ENCODE measurements at regions not wholly inside any gene's neighbourhood (a gene's known extent, or its start where the extent isn't known, plus 50 kb on each side); places are given as distances from the start of the nearest gene placed in this dataset.
"Not testable (repeated sequence)": the region's sequence is repeated elsewhere in the genome, so short reads cannot be mapped to it uniquely, and the experiment has no call there.

DNA sequence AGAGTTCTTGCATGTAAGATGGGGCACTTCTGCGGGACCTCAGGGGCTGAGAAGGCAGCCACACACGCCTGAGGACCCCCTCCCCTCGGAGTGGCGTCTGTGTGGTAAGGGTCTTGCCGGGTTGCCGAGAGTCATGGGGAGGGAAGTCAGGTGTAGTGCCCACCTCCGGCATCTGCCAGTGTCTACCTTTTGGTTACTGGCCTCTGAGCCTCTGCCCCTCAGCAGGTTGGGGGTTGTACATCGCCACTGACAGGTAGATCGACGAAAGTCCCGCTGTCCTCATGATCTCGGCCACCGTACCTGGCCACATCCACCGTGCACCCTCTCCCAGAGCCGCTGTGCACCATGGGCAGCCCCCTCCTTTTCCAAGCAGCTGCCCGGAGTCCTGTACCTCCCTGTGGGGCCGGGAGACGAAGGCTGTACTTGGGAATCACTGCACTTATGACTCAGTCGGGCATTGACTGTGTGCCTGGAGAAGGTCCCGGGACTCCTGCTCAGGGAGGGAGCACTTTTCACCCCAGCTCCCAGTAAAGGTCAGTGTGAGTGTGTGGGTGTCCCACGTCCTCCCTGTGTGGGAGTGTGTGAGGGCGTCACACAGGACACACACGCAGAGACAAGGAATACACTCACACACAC lies 332.4 kb upstream of the MYT1L start:
- FAIRE-seq (no peak), DNase-seq (ENCODE audit: low spot score in 2 of 2) (no peak)

DNA sequence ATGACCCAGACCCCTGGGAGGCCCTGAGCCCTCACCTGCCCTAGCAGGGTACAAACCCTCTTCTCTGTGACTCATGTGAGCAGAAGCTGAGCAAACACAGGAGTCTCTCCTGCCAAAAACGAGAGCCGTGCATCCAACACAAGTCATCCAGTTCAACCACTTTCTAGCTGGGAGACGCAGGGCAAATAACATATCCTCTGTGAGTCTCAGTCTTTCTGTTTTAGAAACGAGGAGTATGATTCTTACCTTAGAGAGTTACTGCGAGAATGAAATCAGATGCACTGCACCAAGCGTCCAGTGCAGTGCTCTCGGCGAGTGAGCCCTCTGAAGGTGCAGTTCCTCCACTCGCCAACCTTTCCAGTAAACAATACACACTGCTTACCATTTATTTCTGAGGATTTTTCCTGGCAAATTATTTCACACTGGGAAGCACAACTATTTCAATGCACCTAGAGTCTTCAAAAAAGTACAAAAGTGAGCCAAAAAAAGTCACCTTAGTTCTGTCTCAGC lies 331.8 kb upstream of the MYT1L start:
- FAIRE-seq, result no peak
- no peak for DNase-seq (ENCODE audit: low spot score in 2 of 2)

DNA sequence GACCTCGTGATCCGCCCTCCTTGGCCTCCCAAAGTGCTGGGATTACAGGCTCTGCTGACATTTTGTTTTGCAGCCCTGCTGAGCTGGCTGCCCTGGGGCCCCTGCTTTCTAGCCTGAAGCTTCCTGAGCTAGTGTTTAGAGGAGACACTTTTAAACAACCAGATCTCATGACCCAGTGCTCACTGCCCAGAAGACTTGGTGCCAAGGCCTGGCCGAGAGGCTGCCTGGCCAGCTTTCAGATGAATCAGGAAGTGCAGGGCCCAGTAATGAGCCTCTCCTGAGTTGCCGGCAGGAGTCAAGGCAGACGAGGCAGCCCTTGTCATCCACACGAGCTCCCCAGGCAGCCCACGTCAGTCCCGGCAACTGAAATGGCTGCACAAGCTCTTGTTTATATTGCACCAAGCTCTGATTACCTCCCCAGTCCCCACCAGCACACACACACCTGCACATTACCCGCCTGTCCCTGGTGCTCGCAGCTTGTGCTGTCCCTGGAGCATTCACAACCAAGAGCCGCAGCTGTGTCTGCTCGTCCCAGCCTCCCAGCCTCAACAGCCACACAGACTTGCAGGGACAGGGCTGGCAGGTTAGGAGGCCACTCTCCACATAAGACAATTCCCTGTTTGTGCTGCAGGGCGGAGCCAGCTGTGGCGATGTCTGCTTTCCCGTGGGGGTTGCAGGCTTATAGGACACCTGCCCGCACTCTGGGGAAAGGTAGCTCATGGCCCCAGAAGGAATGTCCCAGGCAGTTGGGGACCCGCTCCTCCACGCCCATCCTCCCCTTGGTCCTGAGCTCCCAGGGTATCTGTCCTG lies 331.2 kb upstream of the MYT1L start:
- no peak for DNase-seq (ENCODE audit: low spot score in 2 of 2)
- no peak for FAIRE-seq

DNA sequence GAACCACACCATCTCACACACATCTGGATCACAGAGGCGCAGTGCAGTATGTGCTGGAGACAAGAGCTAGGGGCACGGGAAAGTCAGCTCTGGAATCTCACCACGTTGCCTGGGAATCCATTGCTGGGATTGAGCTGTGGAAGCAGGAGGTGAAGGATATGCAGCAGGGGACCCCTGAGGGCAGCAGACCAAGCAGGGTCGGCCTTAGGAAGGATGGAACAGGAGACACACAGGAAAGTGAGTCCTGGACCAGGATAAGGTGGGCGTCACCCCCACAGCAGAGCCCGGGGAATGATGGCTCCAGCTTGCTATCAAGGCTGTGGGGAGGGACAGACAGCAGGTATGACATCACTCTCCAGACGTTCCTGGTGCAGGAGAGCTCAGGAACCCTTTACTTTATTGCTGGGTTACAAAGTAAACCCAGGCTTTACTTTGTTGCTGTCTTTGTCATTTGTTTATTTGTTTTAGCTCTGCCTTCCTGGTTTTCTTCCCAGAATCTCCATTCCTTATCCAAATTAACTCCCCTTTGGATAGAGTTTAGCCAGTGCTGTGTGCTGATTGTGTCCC lies 329.8 kb upstream of the MYT1L start:
- FAIRE-seq (no peak), DNase-seq (ENCODE audit: low spot score in 2 of 2) (no peak)

DNA sequence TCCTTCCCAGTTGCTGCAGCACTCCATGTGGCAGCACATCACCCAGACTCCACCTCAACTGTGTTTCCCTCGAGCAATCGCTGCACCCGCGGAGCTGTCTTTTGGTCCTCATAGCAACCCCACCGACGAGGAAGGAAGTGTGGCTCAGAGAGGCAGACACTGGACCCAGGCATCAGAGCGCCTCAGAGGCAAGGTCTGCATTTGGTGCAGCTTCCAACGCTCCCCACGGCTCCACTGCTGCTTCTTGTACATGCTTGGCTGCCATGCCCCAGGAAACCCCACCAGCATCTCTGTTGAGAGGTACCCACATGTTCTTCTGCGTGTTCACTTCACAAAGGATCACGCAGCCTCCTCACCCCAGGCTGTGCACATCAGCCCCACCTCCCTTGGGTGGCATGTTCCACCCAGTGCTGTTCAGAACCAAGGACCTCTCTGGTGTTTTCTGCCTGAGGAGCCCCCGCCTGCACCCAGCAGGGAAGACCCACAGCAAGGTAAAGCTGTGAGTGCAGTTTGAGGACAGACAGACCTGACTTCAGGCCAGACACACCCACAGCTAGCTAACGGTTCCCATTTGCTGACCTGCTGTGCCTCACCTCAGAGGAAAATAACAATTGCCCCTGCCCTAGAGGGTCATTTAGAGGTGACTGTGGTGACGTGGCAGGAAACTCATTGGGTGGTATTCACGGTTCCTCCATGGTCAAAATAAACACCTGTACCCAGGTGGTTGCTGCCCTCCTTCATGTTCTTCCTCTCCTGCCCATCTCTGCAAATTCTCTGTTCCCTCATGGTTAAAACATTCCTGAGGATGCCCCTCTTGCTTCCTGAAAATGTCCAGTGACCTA lies 326.3 kb upstream of the MYT1L start:
- DNase-seq (ENCODE audit: low spot score in 2 of 2) (no peak), FAIRE-seq (no peak)

DNA sequence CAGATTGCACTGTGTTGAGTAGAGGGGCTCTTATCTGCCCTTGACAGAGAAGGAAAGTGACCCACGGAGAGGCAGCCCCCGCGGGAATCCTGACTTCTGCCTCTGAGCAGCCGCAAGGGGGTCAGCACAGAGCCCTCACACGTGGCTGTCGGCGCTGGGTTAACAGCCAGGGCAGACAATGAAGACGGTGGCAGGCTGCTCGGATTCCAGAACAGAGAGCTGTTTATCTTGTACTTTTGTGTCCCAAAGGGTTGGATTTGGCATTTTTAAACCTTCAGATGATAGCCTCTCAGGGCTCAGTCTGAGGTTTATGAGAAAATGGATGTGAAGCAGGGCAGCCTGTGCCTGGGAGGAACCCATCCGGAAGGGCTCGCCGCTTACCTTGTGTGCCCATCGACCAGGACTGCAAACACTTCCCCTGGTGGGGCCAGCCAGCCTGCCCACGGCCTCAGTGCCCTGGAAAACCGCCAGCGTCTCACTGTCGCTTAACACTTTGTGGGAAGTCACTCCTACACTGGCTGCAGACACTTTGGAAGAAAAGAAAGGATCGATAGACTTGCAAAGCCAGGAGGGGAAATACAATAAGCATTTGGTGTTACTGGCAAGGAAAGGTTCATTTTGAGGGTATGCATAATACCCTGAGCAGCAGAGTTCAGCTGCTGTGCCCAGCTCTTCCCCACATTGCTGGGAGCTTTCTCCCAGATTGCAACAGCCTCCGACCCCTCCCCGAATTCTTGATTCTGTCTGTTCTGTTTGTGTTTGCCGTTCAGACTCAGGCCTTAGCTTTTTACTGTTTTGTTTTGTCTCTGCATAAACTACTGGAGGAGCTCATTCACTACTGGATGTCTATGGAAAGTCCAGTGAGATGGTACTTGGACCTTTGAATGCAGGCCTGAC lies 325.3 kb upstream of the MYT1L start:
- FAIRE-seq (no peak), DNase-seq (ENCODE audit: low spot score in 2 of 2) (no peak)

DNA sequence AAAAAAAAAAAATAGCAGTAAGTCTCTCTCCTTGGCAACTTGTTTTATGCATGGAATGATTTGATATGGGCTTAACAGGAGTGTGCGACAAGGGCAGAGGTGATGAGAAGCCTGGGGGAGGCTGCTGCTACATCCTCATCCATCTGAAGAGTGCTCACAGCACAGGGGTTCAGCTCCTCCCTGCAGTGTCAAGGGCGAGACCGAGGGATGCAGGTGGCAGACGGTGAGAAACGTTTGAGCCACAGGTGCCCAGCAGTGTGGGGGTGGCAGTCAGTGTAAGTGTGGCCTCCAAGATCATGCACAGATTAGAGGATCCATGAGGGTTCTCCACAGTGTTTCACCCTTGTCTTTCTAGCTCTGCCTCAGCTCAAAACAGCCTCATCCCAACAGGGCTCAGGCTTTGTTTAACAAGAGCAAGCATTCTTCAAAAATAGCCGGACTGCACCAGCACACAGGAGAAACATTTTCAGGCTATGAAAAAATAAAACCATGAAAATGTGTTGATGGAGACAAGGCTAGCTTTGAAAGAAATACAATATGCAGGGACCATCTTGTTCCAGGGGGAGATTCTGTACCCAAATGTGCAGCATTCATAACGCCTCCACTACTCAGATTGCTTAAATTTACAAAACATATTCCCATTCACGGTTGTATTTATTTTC lies 324.5 kb upstream of the MYT1L start:
- DNase-seq (ENCODE audit: low spot score in 2 of 2) (no peak), FAIRE-seq (no peak)

DNA sequence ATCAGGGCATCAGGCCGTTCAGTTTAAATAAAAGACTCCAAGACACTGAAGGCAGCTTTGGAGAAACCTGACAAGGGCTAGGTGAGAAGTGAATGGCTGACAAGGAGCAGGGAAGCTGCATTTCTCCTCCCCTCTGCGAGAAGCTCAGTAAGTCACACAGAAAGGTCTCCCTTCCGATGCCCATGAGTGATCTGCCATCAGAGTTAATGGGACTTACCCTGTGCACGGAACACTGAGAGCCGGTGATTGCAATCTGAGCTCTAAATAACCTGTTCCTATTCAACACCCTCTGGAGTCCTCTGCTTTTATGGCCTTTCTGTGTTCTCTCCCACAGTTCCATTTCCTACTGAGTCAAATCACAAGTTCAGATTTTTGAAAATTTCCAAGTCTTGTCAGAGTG lies 322.2 kb upstream of the MYT1L start:
- no peak for FAIRE-seq
- DNase-seq (ENCODE audit: low spot score in 2 of 2), result no peak

DNA sequence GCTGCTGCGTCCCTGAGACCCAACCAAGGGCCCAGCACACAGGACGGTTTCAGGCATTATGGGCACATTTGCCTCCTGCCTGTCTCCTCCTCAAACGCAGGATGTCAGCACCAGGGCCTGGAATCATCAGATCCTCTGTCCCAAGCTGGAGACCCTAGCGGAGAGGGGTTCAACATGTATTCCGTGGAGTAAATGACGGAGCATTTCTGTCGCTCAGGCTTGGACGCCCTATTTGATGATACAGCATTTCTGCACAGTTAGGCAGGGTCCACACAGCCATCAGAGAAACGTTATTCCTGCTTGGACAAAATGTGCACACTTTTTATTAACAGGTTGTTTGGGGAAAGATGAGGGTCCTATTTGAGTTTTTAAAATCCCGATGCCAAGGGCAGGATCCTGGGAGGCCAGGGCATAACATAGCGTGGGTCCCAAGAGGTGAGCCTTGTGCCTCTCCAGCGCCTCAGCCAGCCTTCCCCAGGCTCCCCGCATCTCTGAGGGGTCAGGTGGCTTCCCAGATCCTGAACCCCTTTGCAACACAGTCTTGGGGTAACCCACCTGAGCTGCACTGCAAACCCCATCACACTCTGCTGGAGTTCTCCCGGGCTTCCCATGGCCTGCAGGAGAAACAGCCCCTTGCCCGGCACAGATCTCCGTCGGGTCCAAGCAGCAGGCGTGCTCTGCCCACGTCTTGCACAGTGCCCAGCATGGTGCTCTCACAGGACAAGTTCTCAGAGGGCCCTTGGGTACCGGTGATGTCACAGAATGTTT lies 319.7 kb upstream of the MYT1L start:
- no peak for DNase-seq (ENCODE audit: low spot score in 2 of 2)
- FAIRE-seq, result no peak

DNA sequence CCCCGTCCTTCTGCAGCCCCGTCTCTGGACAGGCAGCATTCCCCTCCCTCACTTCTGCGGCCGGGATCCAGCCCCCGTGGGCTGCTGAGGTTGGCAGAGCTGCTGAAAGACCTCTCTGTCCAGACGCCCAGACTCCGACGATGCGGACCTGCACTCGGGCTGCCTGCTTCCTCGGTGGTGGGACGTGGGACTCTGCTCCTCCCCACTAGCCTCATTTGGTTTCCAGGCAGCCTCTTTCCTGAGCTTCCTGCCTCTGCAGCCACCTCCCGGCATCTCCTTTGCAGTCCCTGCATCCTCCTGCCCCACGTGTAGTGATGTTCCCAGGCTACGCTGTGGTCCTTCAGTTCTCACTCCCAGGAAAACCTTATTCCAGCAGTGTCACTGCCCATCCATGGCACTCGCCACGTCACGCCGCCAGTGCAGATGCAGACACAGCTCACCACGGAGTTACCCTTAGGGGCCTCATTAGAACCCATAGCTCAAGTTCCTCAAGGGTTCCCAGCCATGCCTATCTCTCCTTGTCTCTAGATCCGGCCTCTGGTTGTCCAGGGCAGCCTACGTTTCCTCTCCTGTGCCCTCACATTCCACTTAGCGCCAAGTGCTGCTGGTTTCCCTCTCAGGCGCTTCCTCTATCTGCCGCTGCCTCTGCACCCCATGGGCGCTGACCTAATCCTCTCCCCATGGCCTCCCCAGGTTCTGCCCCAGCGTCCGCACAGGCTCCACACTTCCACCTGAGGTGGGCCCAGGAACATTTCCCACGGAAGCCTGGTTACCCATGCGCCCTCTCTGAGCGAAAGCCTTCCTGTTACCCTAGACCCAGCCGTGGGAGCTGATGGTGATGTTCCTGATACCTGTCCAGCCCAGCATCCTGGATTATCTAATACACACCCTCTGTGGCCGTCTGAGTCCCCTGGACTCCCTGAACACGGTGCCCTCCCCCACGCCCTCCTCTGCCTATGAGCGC lies 318.3 kb upstream of the MYT1L start:
- FAIRE-seq, result no peak
- DNase-seq (ENCODE audit: low spot score in 2 of 2), result no peak

DNA sequence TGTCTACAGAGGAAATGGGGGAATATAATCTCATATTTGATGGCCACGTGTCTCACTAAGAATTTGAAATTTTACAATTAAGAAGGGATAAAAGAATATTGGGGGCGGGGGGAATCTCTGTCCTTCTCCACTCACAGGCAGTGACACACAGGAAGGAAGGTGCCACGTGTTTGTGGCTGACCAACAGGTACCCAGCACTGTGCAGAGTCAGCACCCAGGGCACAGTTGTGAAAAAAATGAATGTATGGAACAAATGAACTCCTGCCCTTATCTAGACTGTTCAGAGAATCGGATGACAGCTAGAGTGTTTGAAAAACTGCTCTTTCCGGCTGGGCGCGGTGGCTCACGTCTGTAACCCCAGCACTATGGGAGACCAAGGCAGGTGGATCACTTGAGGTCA lies 317.0 kb upstream of the MYT1L start:
- DNase-seq (ENCODE audit: low spot score in 2 of 2) (no peak), FAIRE-seq (no peak)

DNA sequence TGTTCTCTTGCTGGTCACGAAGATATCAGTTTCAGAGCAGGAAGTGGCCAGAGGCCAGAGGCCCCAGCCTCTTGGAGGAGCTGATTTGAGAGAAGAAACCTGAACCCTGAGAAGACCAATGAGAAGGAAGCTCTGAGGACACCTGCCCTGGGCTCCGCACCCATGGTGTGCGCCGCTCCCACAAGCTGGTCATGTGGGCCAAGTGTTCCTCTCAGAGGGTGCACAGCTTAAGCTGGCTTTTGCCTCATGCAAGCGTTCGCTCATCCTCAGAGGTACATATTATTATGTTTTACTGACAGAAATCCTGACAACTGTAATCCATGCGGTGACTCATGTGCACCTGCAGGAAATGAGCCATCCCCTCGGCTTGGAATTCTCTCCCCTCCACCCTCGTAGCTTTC lies 316.1 kb upstream of the MYT1L start:
- DNase-seq (ENCODE audit: low spot score in 2 of 2), result no peak

DNA sequence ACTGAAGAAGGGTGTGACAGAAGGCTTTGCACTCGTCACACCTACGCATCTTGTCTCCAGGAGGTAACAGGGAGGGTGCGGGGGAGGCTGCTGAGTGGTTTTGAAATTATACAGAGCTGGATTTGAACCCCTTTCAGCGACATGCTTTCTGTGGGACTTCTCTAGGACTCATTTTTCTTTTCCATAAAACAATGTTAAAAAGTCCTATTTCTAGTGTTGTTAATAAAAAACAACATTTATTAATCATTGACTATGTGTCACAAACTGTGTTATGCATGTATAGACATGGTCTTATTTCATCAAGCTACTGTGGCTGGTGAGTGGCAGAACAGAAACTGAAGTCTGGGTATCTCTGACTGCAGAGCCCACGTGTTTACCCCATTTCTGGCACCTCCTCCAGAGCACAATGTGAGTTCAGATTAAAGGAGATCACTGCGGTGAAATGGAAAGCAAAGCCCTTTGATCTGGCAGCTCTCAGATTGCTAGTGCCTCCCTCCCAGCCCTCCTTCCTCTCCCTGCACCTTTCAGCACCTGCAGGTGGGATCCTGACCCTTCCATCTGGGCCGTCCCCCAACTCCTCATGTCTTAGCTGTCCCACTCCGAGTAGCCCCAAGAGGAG lies 315.5 kb upstream of the MYT1L start:
- FAIRE-seq (no peak), DNase-seq (ENCODE audit: low spot score in 2 of 2) (no peak)

More for the DNA sequence above, 316.1 kb upstream of the MYT1L start:
- FAIRE-seq, result no peak

DNA sequence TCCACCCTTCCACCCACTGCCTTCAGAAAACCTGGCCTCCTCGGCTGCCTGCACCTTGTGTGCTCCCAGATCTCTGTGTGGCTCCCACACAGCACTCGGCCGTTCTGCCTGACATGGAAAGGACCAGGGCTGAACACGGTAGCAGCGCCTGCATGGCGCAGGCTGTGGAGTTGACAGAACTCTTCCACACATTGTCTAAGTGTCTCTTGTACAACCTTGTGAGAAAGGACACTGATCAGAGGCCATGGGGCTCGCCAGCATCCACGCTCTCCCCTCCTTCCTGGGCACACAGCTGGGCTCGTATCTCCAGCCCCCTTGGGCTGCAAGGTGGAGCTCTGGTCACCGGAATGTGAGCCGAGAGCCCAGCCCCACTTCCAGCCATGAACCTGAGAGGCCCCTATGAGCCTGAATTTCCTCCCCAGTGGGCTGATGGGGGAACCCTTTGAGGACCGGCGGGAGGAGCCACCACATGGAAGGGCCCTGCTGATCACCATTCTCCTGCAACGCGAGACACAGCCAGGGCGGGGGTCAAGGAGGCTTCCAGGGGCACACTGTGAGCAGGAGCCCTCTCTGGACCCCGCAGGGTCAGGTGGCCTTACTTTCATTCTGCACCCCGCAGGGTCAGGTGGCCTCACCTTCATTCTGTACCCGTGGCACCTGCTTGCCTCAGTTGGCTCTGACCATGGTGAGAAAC lies 314.2 kb upstream of the MYT1L start:
- DNase-seq (ENCODE audit: low spot score in 2 of 2) (no peak), FAIRE-seq (no peak)

DNA sequence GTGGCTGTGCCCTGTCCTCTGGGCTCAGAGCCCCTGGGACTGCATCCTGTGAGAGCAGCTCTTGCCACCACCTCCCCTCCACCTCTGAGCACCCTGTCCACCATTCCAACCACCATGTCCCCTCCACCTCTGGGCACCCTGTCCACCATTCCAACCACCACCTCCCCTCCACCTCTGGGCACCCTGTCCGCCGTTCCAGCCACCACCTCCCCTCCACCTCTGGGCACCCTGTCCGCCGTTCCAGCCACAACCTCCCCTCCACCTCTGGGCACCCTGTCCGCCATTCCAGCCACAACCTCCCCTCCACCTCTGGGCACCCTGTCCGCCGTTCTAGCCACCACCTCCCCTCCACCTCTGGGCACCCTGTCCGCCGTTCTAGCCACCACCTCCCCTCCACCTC lies 313.7 kb upstream of the MYT1L start:
- not testable (repeated sequence) for DNase-seq (ENCODE audit: low spot score in 2 of 2); FAIRE-seq

DNA sequence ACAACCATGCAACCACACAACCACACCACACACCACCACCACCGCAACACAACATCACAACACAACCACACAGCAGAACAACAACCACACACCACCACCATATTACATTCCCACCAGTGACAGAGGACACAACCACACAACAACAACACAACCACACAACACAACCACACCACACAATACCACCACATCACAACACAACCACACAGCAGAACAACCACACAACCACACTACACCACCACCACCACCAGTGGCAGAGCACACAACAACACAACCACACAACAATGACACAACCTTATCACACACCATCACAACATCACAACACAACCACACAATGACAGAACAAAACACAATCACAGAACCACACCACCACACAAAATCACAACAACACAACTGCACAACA lies 313.0 kb upstream of the MYT1L start:
- no peak for FAIRE-seq

More for the DNA sequence above, 313.0 kb upstream of the MYT1L start:
- DNase-seq (ENCODE audit: low spot score in 2 of 2), result no peak
